Spinal cord (tissue), 9 donors: ENCODE measurements at regions not wholly inside any gene's neighbourhood (a gene's known extent, or its start where the extent isn't known, plus 50 kb on each side); places are given as distances from the start of the nearest gene placed in this dataset.
"Not testable (repeated sequence)": the region's sequence is repeated elsewhere in the genome, so short reads cannot be mapped to it uniquely, and the experiment has no call there.

Source experiments
- DNase-seq, 6 donors: peaks; one replicate each; pipeline versions ENCODE4 v3.0.0 to v3.0.0-alpha.2; 2013 to 2015; ENCODE audit warnings: low spot score in 6 of 6, low read depth in 4 of 6
- H3K27ac ChIP-seq: one replicate; pipeline ENCODE4 v1.5.1; 2013; ENCODE audit warnings: low read depth, low read length, control low read depth
- H3K27me3 ChIP-seq: one replicate; pipeline ENCODE4 v1.6.1; 2013; ENCODE audit warnings: low read length; ENCODE audit not compliant: control insufficient read depth, insufficient read depth
- H3K36me3 ChIP-seq: one replicate; pipeline ENCODE4 v1.6.1; 2013; ENCODE audit warnings: low read length; ENCODE audit not compliant: control insufficient read depth, insufficient read depth
- H3K4me1 ChIP-seq: one replicate; pipeline ENCODE4 v1.6.1; 2013; ENCODE audit warnings: low read length; ENCODE audit not compliant: control insufficient read depth, insufficient read depth
- H3K4me3 ChIP-seq: one replicate; pipeline ENCODE4 v1.5.1; 2013; ENCODE audit warnings: low read depth, low read length, control low read depth
- H3K9me3 ChIP-seq: one replicate; pipeline ENCODE4 v1.6.1; 2013; ENCODE audit warnings: low read length; ENCODE audit not compliant: control insufficient read depth, insufficient read depth
- WGBS: methylation state at CpG from one replicate; pipeline ENCODE4 v1.1.5; 2013; ENCODE audit warnings: missing lambda C conversion rate; ENCODE audit not compliant: insufficient coverage; 5-methylcytosine and 5-hydroxymethylcytosine counted together
- donor health status: healthy.

GRCh38 chr5:121033334-121033733 lies 569.2 kb downstream of the PRR16 start:
- no peak for DNase-seq
- no peak overlapping the region for H3K4me3 ChIP-seq
- H3K27me3 ChIP-seq = no peaks in the 10 kb centered on the region
- no peaks in the 10 kb centered on the region for H3K4me1 ChIP-seq
- H3K9me3 ChIP-seq = no peaks in the 10 kb centered on the region
- no peaks in the 10 kb centered on the region for H3K36me3 ChIP-seq
- no peak overlapping the region for H3K27ac ChIP-seq

GRCh38 chr5:121038438-121038837 lies 574.3 kb downstream of the PRR16 start:
- Histone ChIP-seq H3K4me1 (no peaks in the 10 kb centered on the region), H3K27ac (no peak overlapping the region), H3K4me3 (no peak overlapping the region), H3K9me3 (no peaks in the 10 kb centered on the region), H3K27me3 (no peaks in the 10 kb centered on the region), H3K36me3 (no peaks in the 10 kb centered on the region)
- no peak for DNase-seq
- 82% methylated on average over 1 of the region's 4 CpGs for WGBS

- H3K4me1 ChIP-seq = no peaks in the 10 kb centered on the region
- no peak overlapping the region for H3K27ac ChIP-seq
- no peaks in the 10 kb centered on the region for H3K27me3 ChIP-seq
- H3K36me3 ChIP-seq = no peaks in the 10 kb centered on the region
- no peak for DNase-seq
- no peak overlapping the region for H3K4me3 ChIP-seq
- H3K9me3 ChIP-seq = no peaks in the 10 kb centered on the region
Measured at GRCh38 chr5:121049971-121050370, 585.9 kb downstream of the PRR16 start.

- H3K27ac ChIP-seq = no peak overlapping the region
- no peak overlapping the region for H3K4me3 ChIP-seq
- DNase-seq = no peak
- no peaks in the 10 kb centered on the region for H3K9me3 ChIP-seq
- H3K36me3 ChIP-seq = no peaks in the 10 kb centered on the region
- H3K27me3 ChIP-seq = no peaks in the 10 kb centered on the region
- no CpG with 5 or more reads among the region's 5 CpGs for WGBS
- no peaks in the 10 kb centered on the region for H3K4me1 ChIP-seq
Measured at GRCh38 chr5:121053055-121053985, 589.2 kb downstream of the PRR16 start.

GRCh38 chr5:121055586-121055985 lies 591.5 kb downstream of the PRR16 start:
- Histone ChIP-seq H3K27ac (no peak overlapping the region), H3K4me1 (no peaks in the 10 kb centered on the region), H3K27me3 (no peaks in the 10 kb centered on the region), H3K36me3 (no peaks in the 10 kb centered on the region), H3K4me3 (no peak overlapping the region), H3K9me3 (no peaks in the 10 kb centered on the region)
- WGBS = 83% methylated on average over 1 of the region's 1 CpG
- no peak for DNase-seq

GRCh38 chr5:121064241-121064640 lies 600.1 kb downstream of the PRR16 start:
- not testable (repeated sequence) for H3K36me3 ChIP-seq, DNase-seq, H3K9me3 ChIP-seq, H3K4me1 ChIP-seq, H3K27me3 ChIP-seq, H3K27ac ChIP-seq, H3K4me3 ChIP-seq
- WGBS = 94% methylated on average over 23 of the region's 23 CpGs

- H3K36me3 ChIP-seq = no peaks in the 10 kb centered on the region
- H3K4me3 ChIP-seq = no peak overlapping the region
- H3K4me1 ChIP-seq = no peaks in the 10 kb centered on the region
- no peaks in the 10 kb centered on the region for H3K27me3 ChIP-seq
- no peak overlapping the region for H3K27ac ChIP-seq
- no peaks in the 10 kb centered on the region for H3K9me3 ChIP-seq
- WGBS = no CpG with 5 or more reads among the region's 2 CpGs
- no peak for DNase-seq
Measured at GRCh38 chr5:121086671-121087070, 622.6 kb downstream of the PRR16 start.

- Histone ChIP-seq H3K36me3 (no peaks in the 10 kb centered on the region), H3K27me3 (no peaks in the 10 kb centered on the region), H3K4me3 (no peak overlapping the region), H3K4me1 (no peaks in the 10 kb centered on the region), H3K27ac (no peak overlapping the region), H3K9me3 (no peaks in the 10 kb centered on the region)
- 100% methylated on average over 1 of the region's 3 CpGs for WGBS
- no peak for DNase-seq
Measured at GRCh38 chr5:121087560-121087959, 623.5 kb downstream of the PRR16 start.

- Histone ChIP-seq H3K4me3 (no peak overlapping the region), H3K36me3 (no peaks in the 10 kb centered on the region), H3K4me1 (no peaks in the 10 kb centered on the region), H3K27ac (no peak overlapping the region), H3K27me3 (no peaks in the 10 kb centered on the region), H3K9me3 (no peaks in the 10 kb centered on the region)
- no peak for DNase-seq
- WGBS = no CpG with 5 or more reads among the region's 2 CpGs
Measured at GRCh38 chr5:121088341-121088740, 624.2 kb downstream of the PRR16 start.

GRCh38 chr5:121090822-121091221 lies 626.7 kb downstream of the PRR16 start:
- H3K36me3 ChIP-seq = no peaks in the 10 kb centered on the region
- no peaks in the 10 kb centered on the region for H3K9me3 ChIP-seq
- H3K4me1 ChIP-seq = no peaks in the 10 kb centered on the region
- H3K27ac ChIP-seq = no peak overlapping the region
- no peak for DNase-seq
- H3K27me3 ChIP-seq = no peaks in the 10 kb centered on the region
- H3K4me3 ChIP-seq = no peak overlapping the region
- WGBS = no CpG with 5 or more reads among the region's 2 CpGs
